ENCODE measurements at regions not wholly inside any gene's neighbourhood (a gene's known extent, or its start where the extent isn't known, plus 50 kb on each side); places are given as distances from the start of the nearest gene placed in this dataset.
"Not testable (repeated sequence)": the region's sequence is repeated elsewhere in the genome, so short reads cannot be mapped to it uniquely, and the experiment has no call there.

- no peak for DNase-seq (ENCODE audit: low read depth in 2 of 2)
These were observed 95.4 kb upstream of the SFSWAP start for GRCh38 chr12:131615326-131616042.

GRCh38 chr12:131616043-131616700, 94.7 kb upstream of the SFSWAP start:
- no peak for DNase-seq (ENCODE audit: low read depth in 2 of 2)

- no peak for DNase-seq (ENCODE audit: low read depth in 2 of 2)
These were observed 94.2 kb upstream of the SFSWAP start for GRCh38 chr12:131616738-131617137.

GRCh38 chr12:131617179-131617578, 93.7 kb upstream of the SFSWAP start:
- no peak for DNase-seq (ENCODE audit: low read depth in 2 of 2)

GRCh38 chr12:131617596-131618302, 93.1 kb upstream of the SFSWAP start:
- DNase-seq (ENCODE audit: low read depth in 2 of 2), result no peak

GRCh38 chr12:131618303-131618658, 92.6 kb upstream of the SFSWAP start:
- no peak for DNase-seq (ENCODE audit: low read depth in 2 of 2)

GRCh38 chr12:131618701-131619100, 92.2 kb upstream of the SFSWAP start:
- DNase-seq (ENCODE audit: low read depth in 2 of 2), result no peak

- DNase-seq (ENCODE audit: low read depth in 2 of 2), result no peak
These were observed 91.7 kb upstream of the SFSWAP start for GRCh38 chr12:131619106-131619642.

GRCh38 chr12:131619736-131620506, 91.0 kb upstream of the SFSWAP start:
- DNase-seq (ENCODE audit: low read depth in 2 of 2), result no peak

- no peak for DNase-seq (ENCODE audit: low read depth in 2 of 2)
These were observed 90.4 kb upstream of the SFSWAP start for GRCh38 chr12:131620520-131620919.

GRCh38 chr12:131620946-131621681, 89.8 kb upstream of the SFSWAP start:
- DNase-seq (ENCODE audit: low read depth in 2 of 2), result no peak

GRCh38 chr12:131621701-131622421, 89.0 kb upstream of the SFSWAP start:
- DNase-seq (ENCODE audit: low read depth in 2 of 2), result no peak

- no peak for DNase-seq (ENCODE audit: low read depth in 2 of 2)
These were observed 88.4 kb upstream of the SFSWAP start for GRCh38 chr12:131622422-131622955.

GRCh38 chr12:131623404-131624368, 87.2 kb upstream of the SFSWAP start:
- not testable (repeated sequence) for DNase-seq (ENCODE audit: low read depth in 2 of 2)

GRCh38 chr12:131624369-131624739, 86.5 kb upstream of the SFSWAP start:
- DNase-seq (ENCODE audit: low read depth in 2 of 2), result not testable (repeated sequence)

GRCh38 chr12:131624756-131625501, 86.0 kb upstream of the SFSWAP start:
- DNase-seq (ENCODE audit: low read depth in 2 of 2), result not testable (repeated sequence)

- not testable (repeated sequence) for DNase-seq (ENCODE audit: low read depth in 2 of 2)
These were observed 84.7 kb upstream of the SFSWAP start for GRCh38 chr12:131625966-131626722.
